SK-N-SH (cell line): ENCODE measurements at regions not wholly inside any gene's neighbourhood (a gene's known extent, or its start where the extent isn't known, plus 50 kb on each side); places are given as distances from the start of the nearest gene placed in this dataset.
"Not testable (repeated sequence)": the region's sequence is repeated elsewhere in the genome, so short reads cannot be mapped to it uniquely, and the experiment has no call there.

Experiments used
- CTCF ChIA-PET: fragments of 300-600, 350-600 bp; formaldehyde crosslinking; extraction: SDS; loops from one replicate; lab custom pipeline; 2021; lab: Yijun Ruan, JAX
- POLR2A ChIA-PET: fragments of 350-600 bp; sonication (Branson Sonifier 250); formaldehyde crosslinking; extraction: SDS; loops from one replicate; lab custom pipeline; 2020; ENCODE audit warnings: antibody characterized with exemption, inconsistent platforms; lab: Yijun Ruan, JAX
- DNase-seq: peaks from one replicate; pipeline ENCODE4 v3.0.0; 2012
- H2AFZ ChIP-seq: fragments of 200-600 bp; sonication (generic); 2 replicates; pipeline ENCODE4 v1.8.1; 2016; ENCODE audit warnings: antibody characterized with exemption, mild to moderate bottlenecking, low read depth
- H3F3A ChIP-seq: fragments of 200-600 bp; sonication (generic); replicated peaks from 2 replicates; pipeline ENCODE3; 2016; ENCODE audit warnings: antibody characterized with exemption, mild to moderate bottlenecking; ENCODE audit not compliant: insufficient read depth
- H3K27ac ChIP-seq, 2 experiments: fragments of 200-500 bp in 1 of 2; fragments of 200-600 bp in 1 of 2; sonication (Bioruptor generic) in 1 of 2; sonication (generic), shearing (Covaris generic) in 1 of 2; 2 replicates each; pipeline versions ENCODE4 v1.5.1 to v1.6.1; 2014 to 2016; ENCODE audit warnings: low read depth in 2 of 2, inconsistent platforms in 1 of 2, low read length in 1 of 2, mild to moderate bottlenecking in 1 of 2, mixed read lengths in 1 of 2
- H3K27me3 ChIP-seq: fragments of 200-600 bp; sonication (generic), shearing (Covaris generic); 2 replicates; pipeline ENCODE4 v1.6.1; 2016; ENCODE audit warnings: mixed run types; ENCODE audit not compliant: insufficient read depth
- H3K36me3 ChIP-seq, 2 experiments: fragments of 200-500 bp in 1 of 2; fragments of 200-600 bp in 1 of 2; sonication (Bioruptor generic) in 1 of 2; sonication (generic) in 1 of 2; replicated peaks in 1 of 2; 2 replicates each; pipeline versions ENCODE3 to v1.5.1; 2014 to 2016; ENCODE audit warnings: low read length in 1 of 2, mild to moderate bottlenecking in 1 of 2; ENCODE audit not compliant: insufficient read depth in 2 of 2, control insufficient read depth in 1 of 2
- H3K4me1 ChIP-seq, 2 experiments: fragments of 200-500 bp in 1 of 2; fragments of 200-600 bp in 1 of 2; sonication (Bioruptor generic) in 1 of 2; sonication (generic), shearing (Covaris generic) in 1 of 2; 2 replicates each; pipeline versions ENCODE4 v1.5.1 to v1.6.1; 2014 to 2016; ENCODE audit warnings: low read depth in 1 of 2, low read length in 1 of 2, mixed run types in 1 of 2; ENCODE audit not compliant: insufficient read depth in 2 of 2, control insufficient read depth in 1 of 2
- H3K4me2 ChIP-seq: fragments of 200-600 bp; sonication (generic), shearing (Covaris generic); 2 replicates; pipeline ENCODE4 v1.6.1; 2017; ENCODE audit warnings: mixed run types
- H3K4me3 ChIP-seq, 2 experiments: fragments of 200-500 bp in 1 of 2; fragments of 200-600 bp in 1 of 2; sonication (Bioruptor generic) in 1 of 2; sonication (generic), shearing (Covaris generic) in 1 of 2; 2 replicates each; pipeline versions ENCODE4 v1.5.1 to v1.8.1; 2014 to 2016; ENCODE audit warnings: low read depth in 2 of 2, inconsistent platforms in 1 of 2, low read length in 1 of 2, mild to moderate bottlenecking in 1 of 2, mixed read lengths in 1 of 2, moderate library complexity in 1 of 2
- H3K79me2 ChIP-seq: fragments of 200-600 bp; sonication (generic); 2 replicates; pipeline ENCODE4 v1.8.1; 2017; ENCODE audit warnings: mild to moderate bottlenecking; ENCODE audit not compliant: insufficient read depth
- H3K9ac ChIP-seq: fragments of 200-600 bp; sonication (generic); 2 replicates; pipeline ENCODE4 v1.6.1; 2017; ENCODE audit warnings: mixed run types
- H3K9me2 ChIP-seq: fragments of 200-600 bp; sonication (generic); 2 replicates; pipeline ENCODE4 v1.6.1; 2017; ENCODE audit warnings: mixed run types
- H3K9me3 ChIP-seq: fragments of 200-600 bp; sonication (generic); 2 replicates; pipeline ENCODE4 v1.6.1; 2017; ENCODE audit warnings: mixed run types, mild to moderate bottlenecking, moderate library complexity
- H4K20me1 ChIP-seq: fragments of 200-600 bp; sonication (generic); 2 replicates; pipeline ENCODE4 v1.6.1; 2017; ENCODE audit warnings: mild to moderate bottlenecking, mixed run types; ENCODE audit not compliant: insufficient read depth
- CHD2 ChIP-seq: fragments of 150-350 bp; IDR thresholded peaks from 2 replicates; pipeline ENCODE4 v1.6.1; 2018; ENCODE audit warnings: low read length; ENCODE audit not compliant: partially characterized antibody
- EP300 ChIP-seq, 2 experiments: IDR thresholded peaks; 2 replicates each; pipeline versions ENCODE4 v1.4.0 to v1.6.1; 2012; ENCODE audit warnings: borderline replicate concordance in 1 of 2, low read depth in 1 of 2, low read length in 1 of 2
- EZH2phosphoT487 ChIP-seq: fragments of 200-600 bp; sonication (generic); IDR thresholded peaks from 2 replicates; pipeline ENCODE4 v1.6.1; 2017; ENCODE audit warnings: low read depth, mixed run types, mild to moderate bottlenecking, antibody characterized with exemption, moderate library complexity, borderline replicate concordance
- GATA2 ChIP-seq: sonication (generic); formaldehyde crosslinking; IDR thresholded peaks from 2 replicates; pipeline ENCODE4 v1.5.0; 2020; ENCODE audit warnings: mild to moderate bottlenecking, missing genetic modification reagents
- IRF3 ChIP-seq: fragments of 150-350 bp; IDR thresholded peaks from 2 replicates; pipeline ENCODE4 v1.6.1; 2016; ENCODE audit warnings: mild to moderate bottlenecking, low read depth, low read length
- JUND ChIP-seq: IDR thresholded peaks from 2 replicates; pipeline ENCODE4 v1.4.0; 2012
- REST ChIP-seq: IDR thresholded peaks from 2 replicates; pipeline ENCODE4 v1.6.1; 2012; ENCODE audit warnings: mild to moderate bottlenecking, low read depth, low read length, moderate library complexity
- WGBS: methylation state at CpG from one replicate; pipeline ENCODE4 v1.1.6; 2017; ENCODE audit warnings: low lambda C conversion rate; 5-methylcytosine and 5-hydroxymethylcytosine counted together

- H4K20me1 ChIP-seq, H3K4me1 ChIP-seq, H3K9me2 ChIP-seq, H3K9me3 ChIP-seq, CTCF ChIA-PET, H3K27me3 ChIP-seq, H3K79me2 ChIP-seq, H3K36me3 ChIP-seq, H3K4me2 ChIP-seq, DNase-seq, H3K4me3 ChIP-seq, H3K9ac ChIP-seq, H2AFZ ChIP-seq, H3K27ac ChIP-seq, POLR2A ChIA-PET, H3F3A ChIP-seq: not testable (repeated sequence)
- 10% methylated on average over 3 of the region's 3 CpGs for WGBS
Observed at GRCh38 chr2:146969703-146970102, 875.1 kb upstream of the ACVR2A start.

GRCh38 chr2:146964494-146964893 lies 880.3 kb upstream of the ACVR2A start:
- H3K4me2 ChIP-seq: no peak overlapping the region
- no peaks in the 10 kb centered on the region for H3K9me3 ChIP-seq
- CTCF ChIA-PET: no interaction called here
- H3K4me3 ChIP-seq: no peak overlapping the region
- DNase-seq: no peak
- H4K20me1 ChIP-seq: no peaks in the 10 kb centered on the region
- H2AFZ ChIP-seq: no peak overlapping the region
- no peaks in the 10 kb centered on the region for H3K4me1 ChIP-seq
- H3K36me3 ChIP-seq: no peaks in the 10 kb centered on the region
- TF ChIP-seq REST: no peak
- no peak for TF ChIP-seq GATA2 (CRISPR knock-in tag)
- TF ChIP-seq IRF3: no peak
- TF ChIP-seq JUND: no peak
- no peak for TF ChIP-seq CHD2
- no peak for TF ChIP-seq EP300 (IDR thresholded peaks at IDR 0.05; ENCODE audit: borderline replicate concordance in 1 of 2, low read depth in 1 of 2, low read length in 1 of 2)
- TF ChIP-seq EZH2phosphoT487: no peak
- H3F3A ChIP-seq: no peaks in the 10 kb centered on the region
- no peaks in the 10 kb centered on the region for H3K9me2 ChIP-seq
- 18% methylated on average over 1 of the region's 1 CpG for WGBS
- POLR2A ChIA-PET: no interaction called here
- H3K79me2 ChIP-seq: no peaks in the 10 kb centered on the region
- no peaks in the 10 kb centered on the region for H3K27me3 ChIP-seq
- H3K9ac ChIP-seq: no peak overlapping the region
- no peak overlapping the region for H3K27ac ChIP-seq
